Panc1 (cell line): ENCODE measurements at regions not wholly inside any gene's neighbourhood (a gene's known extent, or its start where the extent isn't known, plus 50 kb on each side); places are given as distances from the start of the nearest gene placed in this dataset.

ENCODE experiments used
- ATAC-seq: fragments of 200-7000 bp; cut with Tn5 transposase; 2 replicates; pipeline ENCODE4 v1.9.1; 2020; ENCODE audit warnings: mild to moderate bottlenecking, moderate library complexity
- BruUV-seq: library from RNA; stranded (reverse); fragments of 400-500 nt; replicated peaks from 2 replicates; lab custom pipeline; 2021; lab: Mats Ljungman, UMichigan
- CTCF ChIA-PET: fragments of 300-600 bp; sonication (Branson Sonifier 250); formaldehyde crosslinking; loops from one replicate; lab custom pipeline; 2022; ENCODE audit warnings: antibody characterized with exemption; lab: Charles Lee
- POLR2A ChIA-PET: fragments of 300-600 bp; sonication (Branson Sonifier 250); formaldehyde crosslinking; loops from one replicate; lab custom pipeline; 2022; ENCODE audit warnings: antibody characterized with exemption; lab: Charles Lee
- DNase-seq: peaks from one replicate; pipeline ENCODE4 v3.0.0-alpha.2; 2010; ENCODE audit warnings: low read depth, low spot score
- H3K27ac ChIP-seq: 2 replicates; pipeline ENCODE4 v1.5.1; 2011; ENCODE audit warnings: mild to moderate bottlenecking, low read length, inconsistent platforms
- H3K27me3 ChIP-seq: fragments of 200-500 bp; sonication (Bioruptor generic); 2 replicates; pipeline ENCODE4 v1.6.0; 2014; ENCODE audit warnings: low read length, inconsistent platforms; ENCODE audit not compliant: control insufficient read depth, insufficient read depth
- H3K36me3 ChIP-seq: fragments of 200-500 bp; sonication (Bioruptor generic); 2 replicates; pipeline ENCODE4 v1.5.1; 2014; ENCODE audit warnings: inconsistent platforms, mild to moderate bottlenecking, low read length, moderate library complexity; ENCODE audit not compliant: control insufficient read depth, insufficient read depth
- H3K4me1 ChIP-seq: 2 replicates; pipeline ENCODE4 v1.5.1; 2011; ENCODE audit warnings: inconsistent platforms, mild to moderate bottlenecking, low read length, moderate library complexity; ENCODE audit not compliant: control insufficient read depth, insufficient read depth
- H3K4me3 ChIP-seq, 2 experiments: 2 replicates each; pipeline ENCODE4 v1.5.1; 2011 to 2012; ENCODE audit warnings: low read depth in 2 of 2, low read length in 2 of 2, mild to moderate bottlenecking in 2 of 2, inconsistent platforms in 1 of 2, moderate library complexity in 1 of 2
- H3K9me3 ChIP-seq: fragments of 200-500 bp; sonication (Bioruptor generic); 2 replicates; pipeline ENCODE4 v1.5.1; 2014; ENCODE audit warnings: low read depth, mild to moderate bottlenecking, inconsistent platforms, low read length, moderate library complexity; ENCODE audit not compliant: control insufficient read depth, insufficient read depth
- POLR2AphosphoS5 ChIP-seq: IDR thresholded peaks from 2 replicates; pipeline ENCODE4 v1.6.1; 2012; ENCODE audit warnings: mild to moderate bottlenecking, low read depth, low read length, moderate library complexity
- SIN3A ChIP-seq: IDR thresholded peaks from 2 replicates; pipeline ENCODE4 v1.6.1; 2012; ENCODE audit warnings: low read depth, mild to moderate bottlenecking, low read length, moderate library complexity, borderline replicate concordance; ENCODE audit not compliant: insufficient read depth
- TCF7L2 ChIP-seq: IDR thresholded peaks from 2 replicates; pipeline ENCODE4 v1.6.1; 2011; ENCODE audit warnings: mild to moderate bottlenecking, low read depth, low read length, inconsistent platforms
- in situ Hi-C: cut with HindIII; loops from 2 replicates; pipeline ENCODE4 v1.10.0; 2016; ENCODE audit warnings: low sequenced_read_pairs, low pct_unique_long_range_greater_than_20kb
- intact Hi-C: fragments of 100-400 bp; cut with micrococcal nuclease; formaldehyde crosslinking; loops from one replicate; pipeline ENCODE4 v1.10.0; 2022; ENCODE audit not compliant: unreplicated experiment
- TF ChIP-seq, protein P1 (sequence below), 2 experiments: IDR thresholded peaks; 2 replicates each; pipeline ENCODE4 v1.6.1; 2011 to 2012; ENCODE audit warnings: low read depth in 2 of 2, control low read depth in 1 of 2, low read length in 1 of 2, mild to moderate bottlenecking in 1 of 2, moderate library complexity in 1 of 2; ENCODE audit not compliant: insufficient read depth in 1 of 2
- TF ChIP-seq, protein P2 (sequence below): fragments of 450-650 bp; IDR thresholded peaks from 2 replicates; pipeline ENCODE4 v1.5.1; 2017; ENCODE audit warnings: mild to moderate bottlenecking

DNA sequence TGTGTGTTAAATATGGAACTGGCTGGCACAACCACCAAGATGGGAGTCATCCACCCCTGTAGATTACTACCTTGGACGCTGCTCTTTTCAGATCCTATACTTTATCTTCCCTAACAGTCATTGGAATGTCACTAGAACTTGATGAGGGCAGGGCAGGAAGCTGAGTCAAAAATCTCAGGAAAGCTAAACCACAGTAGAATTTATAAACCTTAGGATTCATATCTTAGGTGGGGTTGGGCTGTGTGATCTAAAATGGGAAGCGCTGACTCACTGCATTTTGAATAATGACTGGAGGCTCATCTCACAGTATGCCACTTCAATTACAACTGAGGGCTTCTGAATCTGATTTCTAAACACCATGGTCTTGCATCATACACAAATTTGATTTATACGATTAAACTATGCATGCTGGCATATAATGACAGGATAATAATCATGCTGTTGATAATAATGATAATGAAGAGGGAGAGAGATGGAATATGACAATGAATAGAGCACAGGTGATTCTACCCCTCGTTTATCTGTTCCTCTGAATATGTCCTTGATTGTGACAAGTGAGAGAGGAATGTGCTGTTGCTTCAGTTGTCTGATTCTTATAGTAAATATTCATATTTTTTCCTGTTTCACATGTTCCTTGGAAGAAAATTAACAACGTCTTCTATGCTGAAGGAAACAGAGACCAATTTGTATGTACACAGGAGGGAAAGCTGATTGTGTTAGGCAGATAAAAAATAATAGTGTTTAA is 270.3 kb upstream of the HS3ST1 start:
- Histone ChIP-seq H3K27ac (no peak overlapping the region), H3K36me3 (no peaks in the 10 kb centered on the region), H3K27me3 (no peaks in the 10 kb centered on the region), H3K4me3 (no peak overlapping the region), H3K9me3 (no peaks in the 10 kb centered on the region; the same call in 1 of the 2 replicates), H3K4me1 (no peaks in the 10 kb centered on the region)
- CTCF ChIA-PET = no interaction called here
- no TSS peak for BruUV-seq
- ATAC-seq = no peak
- POLR2A ChIA-PET = no interaction called here
- no peak for DNase-seq
- intact Hi-C loops = no loop called here
- TF ChIP-seq TCF7L2 (no peak), POLR2AphosphoS5 (no peak), SIN3A (no peak)
- TF ChIP-seq, protein P1, sequence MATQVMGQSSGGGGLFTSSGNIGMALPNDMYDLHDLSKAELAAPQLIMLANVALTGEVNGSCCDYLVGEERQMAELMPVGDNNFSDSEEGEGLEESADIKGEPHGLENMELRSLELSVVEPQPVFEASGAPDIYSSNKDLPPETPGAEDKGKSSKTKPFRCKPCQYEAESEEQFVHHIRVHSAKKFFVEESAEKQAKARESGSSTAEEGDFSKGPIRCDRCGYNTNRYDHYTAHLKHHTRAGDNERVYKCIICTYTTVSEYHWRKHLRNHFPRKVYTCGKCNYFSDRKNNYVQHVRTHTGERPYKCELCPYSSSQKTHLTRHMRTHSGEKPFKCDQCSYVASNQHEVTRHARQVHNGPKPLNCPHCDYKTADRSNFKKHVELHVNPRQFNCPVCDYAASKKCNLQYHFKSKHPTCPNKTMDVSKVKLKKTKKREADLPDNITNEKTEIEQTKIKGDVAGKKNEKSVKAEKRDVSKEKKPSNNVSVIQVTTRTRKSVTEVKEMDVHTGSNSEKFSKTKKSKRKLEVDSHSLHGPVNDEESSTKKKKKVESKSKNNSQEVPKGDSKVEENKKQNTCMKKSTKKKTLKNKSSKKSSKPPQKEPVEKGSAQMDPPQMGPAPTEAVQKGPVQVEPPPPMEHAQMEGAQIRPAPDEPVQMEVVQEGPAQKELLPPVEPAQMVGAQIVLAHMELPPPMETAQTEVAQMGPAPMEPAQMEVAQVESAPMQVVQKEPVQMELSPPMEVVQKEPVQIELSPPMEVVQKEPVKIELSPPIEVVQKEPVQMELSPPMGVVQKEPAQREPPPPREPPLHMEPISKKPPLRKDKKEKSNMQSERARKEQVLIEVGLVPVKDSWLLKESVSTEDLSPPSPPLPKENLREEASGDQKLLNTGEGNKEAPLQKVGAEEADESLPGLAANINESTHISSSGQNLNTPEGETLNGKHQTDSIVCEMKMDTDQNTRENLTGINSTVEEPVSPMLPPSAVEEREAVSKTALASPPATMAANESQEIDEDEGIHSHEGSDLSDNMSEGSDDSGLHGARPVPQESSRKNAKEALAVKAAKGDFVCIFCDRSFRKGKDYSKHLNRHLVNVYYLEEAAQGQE (IDR thresholded peaks at IDR 0.05; ENCODE audit: insufficient read depth in 1 of 2, low read depth in 2 of 2, low read length in 1 of 2) = no peak
- TF ChIP-seq, protein P2, sequence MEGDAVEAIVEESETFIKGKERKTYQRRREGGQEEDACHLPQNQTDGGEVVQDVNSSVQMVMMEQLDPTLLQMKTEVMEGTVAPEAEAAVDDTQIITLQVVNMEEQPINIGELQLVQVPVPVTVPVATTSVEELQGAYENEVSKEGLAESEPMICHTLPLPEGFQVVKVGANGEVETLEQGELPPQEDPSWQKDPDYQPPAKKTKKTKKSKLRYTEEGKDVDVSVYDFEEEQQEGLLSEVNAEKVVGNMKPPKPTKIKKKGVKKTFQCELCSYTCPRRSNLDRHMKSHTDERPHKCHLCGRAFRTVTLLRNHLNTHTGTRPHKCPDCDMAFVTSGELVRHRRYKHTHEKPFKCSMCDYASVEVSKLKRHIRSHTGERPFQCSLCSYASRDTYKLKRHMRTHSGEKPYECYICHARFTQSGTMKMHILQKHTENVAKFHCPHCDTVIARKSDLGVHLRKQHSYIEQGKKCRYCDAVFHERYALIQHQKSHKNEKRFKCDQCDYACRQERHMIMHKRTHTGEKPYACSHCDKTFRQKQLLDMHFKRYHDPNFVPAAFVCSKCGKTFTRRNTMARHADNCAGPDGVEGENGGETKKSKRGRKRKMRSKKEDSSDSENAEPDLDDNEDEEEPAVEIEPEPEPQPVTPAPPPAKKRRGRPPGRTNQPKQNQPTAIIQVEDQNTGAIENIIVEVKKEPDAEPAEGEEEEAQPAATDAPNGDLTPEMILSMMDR = no peak
- in situ Hi-C loops = no loop called here

DNA sequence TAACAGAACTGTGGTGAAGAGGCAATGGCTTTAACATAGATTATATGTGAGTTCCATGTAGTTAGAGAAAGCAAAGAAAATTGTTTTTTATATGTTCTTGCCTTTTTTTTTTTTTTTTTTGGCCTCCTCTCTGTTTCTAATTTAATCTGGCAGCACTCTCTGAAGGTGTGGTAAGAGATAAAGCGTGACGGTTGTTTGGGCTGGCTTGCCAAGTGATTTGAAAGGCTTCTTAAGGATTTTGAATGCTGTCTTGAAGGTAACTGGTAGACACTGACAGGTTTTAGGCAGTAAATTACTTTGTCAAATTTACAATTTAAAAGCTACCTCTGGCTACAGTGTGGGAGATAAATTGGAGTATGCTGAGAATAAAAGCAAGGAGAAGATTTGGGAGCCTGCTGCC is 269.3 kb upstream of the HS3ST1 start:
- TF ChIP-seq TCF7L2 (no peak), SIN3A (no peak), POLR2AphosphoS5 (no peak)
- TF ChIP-seq, protein P1 (IDR thresholded peaks at IDR 0.05; ENCODE audit: insufficient read depth in 1 of 2, low read depth in 2 of 2, low read length in 1 of 2) = no peak
- TF ChIP-seq, protein P2 = no peak
- no peaks in the 10 kb centered on the region for H3K4me1 ChIP-seq
- H3K4me3 ChIP-seq = no peak overlapping the region
- intact Hi-C loops = no loop called here
- no peak for ATAC-seq
- no peak overlapping the region for H3K27ac ChIP-seq
- no peaks in the 10 kb centered on the region; the same call in 1 of the 2 replicates for H3K9me3 ChIP-seq
- CTCF ChIA-PET = no interaction called here
- DNase-seq = no peak
- BruUV-seq = no TSS peak
- in situ Hi-C loops = no loop called here
- no peaks in the 10 kb centered on the region for H3K27me3 ChIP-seq
- POLR2A ChIA-PET = no interaction called here
- H3K36me3 ChIP-seq = no peaks in the 10 kb centered on the region
